Choroid plexus epithelial cell (primary cell): ENCODE measurements at regions not wholly inside any gene's neighbourhood (a gene's known extent, or its start where the extent isn't known, plus 50 kb on each side); places are given as distances from the start of the nearest gene placed in this dataset.

Experiments
- DNase-seq: peaks from one replicate; pipeline ENCODE4 v3.0.0-alpha.2; 2010; ENCODE audit warnings: low read depth
- H3K4me3 ChIP-seq: 2 replicates; pipeline ENCODE4 v1.5.1; 2011; ENCODE audit warnings: low read depth, mild to moderate bottlenecking, control low read depth, low read length, moderate library complexity
- CTCF ChIP-seq: conservative IDR thresholded peaks from 2 replicates; pipeline ENCODE4 v1.5.1; 2011; ENCODE audit warnings: low read depth, mild to moderate bottlenecking, control low read depth, inconsistent platforms, low read length, moderate library complexity

DNA sequence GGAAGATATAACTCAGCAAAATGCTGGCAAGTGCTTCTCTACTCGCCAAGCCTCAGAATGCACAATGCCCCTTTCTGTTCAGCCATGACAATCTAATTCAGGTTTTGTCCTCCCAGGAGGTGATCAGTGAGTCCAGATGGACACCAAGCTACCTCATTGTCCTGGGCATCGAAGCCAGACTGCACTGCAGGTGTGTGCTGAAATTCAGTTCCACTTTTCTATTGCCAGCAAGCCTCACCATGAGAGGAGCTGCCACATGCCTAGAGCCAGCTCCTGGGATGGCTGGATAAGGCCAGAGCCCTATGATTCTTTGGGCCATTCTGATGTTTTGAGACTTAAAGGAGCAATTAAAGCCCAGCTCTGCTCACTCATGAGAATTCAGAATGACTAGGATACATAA lies 186.7 kb downstream of the GRIN2B start:
- no peak for DNase-seq
- H3K4me3 ChIP-seq, result no peak overlapping the region
- TF ChIP-seq CTCF, result no peak

- no peak for DNase-seq
- no peak for TF ChIP-seq CTCF
- no peak overlapping the region for H3K4me3 ChIP-seq
Measured at GRCh38 chr12:13790317-13790716, 191.1 kb downstream of the GRIN2B start.

- DNase-seq, result no peak
Measured at GRCh38 chr12:13788626-13789025, 192.8 kb downstream of the GRIN2B start.

GRCh38 chr12:13786646-13787045 lies 194.8 kb downstream of the GRIN2B start:
- DNase-seq, result no peak
- no peak overlapping the region for H3K4me3 ChIP-seq
- TF ChIP-seq CTCF, result no peak

More at GRCh38 chr12:13788626-13789025, 192.8 kb downstream of the GRIN2B start:
- no peak overlapping the region for H3K4me3 ChIP-seq
- no peak for TF ChIP-seq CTCF

DNA sequence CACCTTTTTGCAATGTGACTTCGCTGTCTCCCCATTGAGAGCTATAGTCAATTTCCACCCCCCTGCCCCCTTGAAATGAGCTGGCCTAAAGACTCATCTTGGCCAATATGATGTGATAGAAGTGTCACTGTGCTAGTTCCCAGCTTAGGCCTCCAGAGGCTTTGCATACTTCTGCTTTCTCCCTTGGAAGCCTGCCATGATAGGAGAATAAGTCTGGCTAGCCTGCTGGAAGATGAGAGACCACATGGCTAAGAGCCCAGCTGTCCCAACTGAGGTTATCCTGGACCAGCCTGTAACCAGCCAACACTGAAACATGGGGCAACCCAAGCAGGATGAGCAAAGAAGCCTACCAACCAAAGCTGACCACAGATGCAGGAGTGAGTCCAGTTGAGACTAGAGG lies 196.9 kb downstream of the GRIN2B start:
- no peak for DNase-seq
- TF ChIP-seq CTCF, result no peak
- H3K4me3 ChIP-seq, result no peak overlapping the region

- DNase-seq, result no peak
- TF ChIP-seq CTCF, result no peak
Measured at GRCh38 chr12:13780453-13780852, 200.9 kb downstream of the GRIN2B start.

DNA sequence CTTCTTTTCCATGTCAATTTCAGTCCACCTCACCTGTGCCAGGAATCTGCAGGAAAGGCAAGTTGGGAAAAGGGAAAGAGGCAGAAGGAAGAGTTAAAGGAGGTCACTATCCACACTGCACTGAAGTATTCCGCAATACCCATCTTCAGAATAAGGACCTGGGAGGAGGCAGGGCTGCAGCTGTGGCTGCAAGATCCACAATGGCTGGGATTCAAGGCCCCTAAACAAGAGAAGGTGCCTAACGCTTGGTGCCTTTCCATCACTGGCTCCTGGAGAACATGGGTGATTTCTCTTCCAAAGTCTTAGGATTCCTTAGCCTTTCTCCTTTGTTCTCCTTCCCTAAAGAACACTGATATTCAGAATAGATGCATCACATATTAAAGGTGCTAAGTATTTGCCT lies 204.0 kb downstream of the GRIN2B start:
- no peak overlapping the region for H3K4me3 ChIP-seq
- DNase-seq, result no peak
- no peak for TF ChIP-seq CTCF

More at GRCh38 chr12:13780453-13780852, 200.9 kb downstream of the GRIN2B start:
- no peak overlapping the region for H3K4me3 ChIP-seq
